ENCODE measurements at regions not wholly inside any gene's neighbourhood (a gene's known extent, or its start where the extent isn't known, plus 50 kb on each side); places are given as distances from the start of the nearest gene placed in this dataset.

GRCh38 chr3:102672305-102672704 is 237.5 kb downstream of the ZPLD1 start:
- TF ChIP-seq EZH2 (IDR thresholded peaks at IDR 0.05), result no peak
- TF ChIP-seq, protein P1, sequence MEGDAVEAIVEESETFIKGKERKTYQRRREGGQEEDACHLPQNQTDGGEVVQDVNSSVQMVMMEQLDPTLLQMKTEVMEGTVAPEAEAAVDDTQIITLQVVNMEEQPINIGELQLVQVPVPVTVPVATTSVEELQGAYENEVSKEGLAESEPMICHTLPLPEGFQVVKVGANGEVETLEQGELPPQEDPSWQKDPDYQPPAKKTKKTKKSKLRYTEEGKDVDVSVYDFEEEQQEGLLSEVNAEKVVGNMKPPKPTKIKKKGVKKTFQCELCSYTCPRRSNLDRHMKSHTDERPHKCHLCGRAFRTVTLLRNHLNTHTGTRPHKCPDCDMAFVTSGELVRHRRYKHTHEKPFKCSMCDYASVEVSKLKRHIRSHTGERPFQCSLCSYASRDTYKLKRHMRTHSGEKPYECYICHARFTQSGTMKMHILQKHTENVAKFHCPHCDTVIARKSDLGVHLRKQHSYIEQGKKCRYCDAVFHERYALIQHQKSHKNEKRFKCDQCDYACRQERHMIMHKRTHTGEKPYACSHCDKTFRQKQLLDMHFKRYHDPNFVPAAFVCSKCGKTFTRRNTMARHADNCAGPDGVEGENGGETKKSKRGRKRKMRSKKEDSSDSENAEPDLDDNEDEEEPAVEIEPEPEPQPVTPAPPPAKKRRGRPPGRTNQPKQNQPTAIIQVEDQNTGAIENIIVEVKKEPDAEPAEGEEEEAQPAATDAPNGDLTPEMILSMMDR (IDR thresholded peaks at IDR 0.05), result no peak

Data from neural progenitor cell (in vitro differentiated cells).